IPS-20b (cell line): ENCODE measurements at regions not wholly inside any gene's neighbourhood (a gene's known extent, or its start where the extent isn't known, plus 50 kb on each side); places are given as distances from the start of the nearest gene placed in this dataset.

ENCODE experiments used
- H3K27ac ChIP-seq: one replicate; pipeline ENCODE4 v1.5.1; 2013; ENCODE audit warnings: low read length
- H3K27me3 ChIP-seq: 2 replicates; pipeline ENCODE4 v1.6.1; 2013; ENCODE audit warnings: mild to moderate bottlenecking, low read length, inconsistent platforms; ENCODE audit not compliant: insufficient read depth
- H3K36me3 ChIP-seq: 2 replicates; pipeline ENCODE4 v1.6.1; 2013; ENCODE audit warnings: low read depth, mild to moderate bottlenecking, inconsistent platforms, low read length, moderate library complexity; ENCODE audit not compliant: insufficient read depth
- H3K4me1 ChIP-seq: 2 replicates; pipeline ENCODE4 v1.6.1; 2013; ENCODE audit warnings: mild to moderate bottlenecking, control low read depth, inconsistent platforms, low read length, moderate library complexity; ENCODE audit not compliant: insufficient read depth
- H3K4me3 ChIP-seq: 2 replicates; pipeline ENCODE4 v1.5.1; 2013; ENCODE audit warnings: mild to moderate bottlenecking, low read length, inconsistent platforms
- H3K9ac ChIP-seq: 2 replicates; pipeline ENCODE4 v1.6.1; 2013; ENCODE audit warnings: low read depth, mild to moderate bottlenecking, inconsistent platforms, low read length, moderate library complexity
- H3K9me3 ChIP-seq: 2 replicates; pipeline ENCODE4 v1.6.1; 2013; ENCODE audit warnings: mild to moderate bottlenecking, low read depth, low read length, inconsistent platforms; ENCODE audit not compliant: insufficient read depth

DNA sequence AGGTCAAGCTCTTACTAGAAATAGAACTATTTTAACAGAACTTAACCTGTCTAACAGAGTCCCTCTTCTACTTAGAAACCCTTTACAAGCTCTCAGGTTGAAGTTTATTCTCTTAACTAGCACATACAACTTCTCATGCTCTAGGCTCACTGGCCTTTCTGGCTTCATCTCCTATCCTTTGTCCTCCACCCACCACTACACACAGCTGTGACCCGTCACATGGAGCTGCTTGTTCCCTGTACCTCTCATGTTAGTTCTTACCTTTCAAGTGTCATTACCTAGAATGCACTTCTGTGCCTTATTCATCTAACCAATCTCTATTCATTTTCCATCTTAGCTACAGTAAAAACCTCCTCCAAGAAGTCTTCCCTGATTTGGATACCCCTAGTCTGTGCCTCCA lies 89.4 kb upstream of the APC start:
- H3K4me3 ChIP-seq, result no peak overlapping the region
- H3K9ac ChIP-seq, result no peak overlapping the region
- no peak overlapping the region for H3K27ac ChIP-seq
- H3K4me1 ChIP-seq, result no peaks in the 10 kb centered on the region
- no peaks in the 10 kb centered on the region for H3K36me3 ChIP-seq
- no peaks in the 10 kb centered on the region for H3K27me3 ChIP-seq
- H3K9me3 ChIP-seq, result no peaks in the 10 kb centered on the region

DNA sequence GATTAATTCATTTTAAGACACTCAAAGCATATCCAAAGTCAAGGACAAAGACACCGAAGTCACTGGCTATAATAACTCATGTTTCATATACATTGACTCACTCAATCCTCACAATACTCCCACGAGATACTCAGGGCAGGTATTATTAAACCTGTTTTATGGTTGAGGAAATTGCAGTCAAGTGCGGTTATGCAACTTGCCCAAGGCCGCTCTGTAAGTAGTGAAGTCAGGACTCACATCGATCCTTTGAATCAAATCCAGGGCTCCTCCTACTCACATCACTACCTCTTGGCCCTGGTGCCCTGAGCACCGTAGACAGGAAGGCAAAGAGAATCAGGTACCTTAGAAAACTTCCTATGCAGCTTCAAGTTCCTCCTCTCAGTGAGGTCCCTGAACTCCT lies 87.8 kb upstream of the APC start:
- H3K27ac ChIP-seq, result no peak overlapping the region
- H3K9me3 ChIP-seq, result no peaks in the 10 kb centered on the region
- H3K9ac ChIP-seq, result no peak overlapping the region
- H3K27me3 ChIP-seq, result no peaks in the 10 kb centered on the region
- no peak overlapping the region for H3K4me3 ChIP-seq
- H3K4me1 ChIP-seq, result no peaks in the 10 kb centered on the region
- no peaks in the 10 kb centered on the region for H3K36me3 ChIP-seq

DNA sequence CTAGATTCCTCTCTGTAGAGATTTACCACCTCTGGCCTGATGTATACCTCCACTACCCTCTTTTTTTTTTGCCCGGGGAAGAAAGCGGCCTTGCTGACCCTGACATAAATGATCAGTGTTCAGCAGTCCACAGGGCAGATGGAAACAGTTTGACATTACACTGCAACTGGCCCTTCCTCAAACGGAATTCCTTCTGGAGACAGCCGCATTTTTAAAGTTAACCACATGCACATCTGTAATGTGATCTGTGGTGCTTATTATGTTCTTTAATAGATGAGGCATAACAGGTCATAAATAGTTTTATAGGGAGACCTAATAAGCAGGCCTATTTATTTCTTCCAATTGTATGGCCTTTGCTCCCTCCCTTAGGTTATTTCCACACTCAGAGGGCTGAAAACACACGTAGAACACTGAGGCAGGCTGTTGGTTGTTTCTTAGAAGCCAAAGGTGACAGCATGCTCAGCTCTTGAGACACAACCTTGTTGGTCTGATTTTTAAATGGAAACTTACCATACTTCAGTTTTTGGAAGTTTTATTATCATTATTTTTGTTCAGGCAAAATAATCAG lies 84.0 kb upstream of the APC start:
- H3K9me3 ChIP-seq, result no peaks in the 10 kb centered on the region
- H3K4me1 ChIP-seq, result no peaks in the 10 kb centered on the region
- H3K27me3 ChIP-seq, result no peaks in the 10 kb centered on the region
- no peak overlapping the region for H3K27ac ChIP-seq
- H3K9ac ChIP-seq, result no peak overlapping the region
- no peaks in the 10 kb centered on the region for H3K36me3 ChIP-seq
- no peak overlapping the region for H3K4me3 ChIP-seq

DNA sequence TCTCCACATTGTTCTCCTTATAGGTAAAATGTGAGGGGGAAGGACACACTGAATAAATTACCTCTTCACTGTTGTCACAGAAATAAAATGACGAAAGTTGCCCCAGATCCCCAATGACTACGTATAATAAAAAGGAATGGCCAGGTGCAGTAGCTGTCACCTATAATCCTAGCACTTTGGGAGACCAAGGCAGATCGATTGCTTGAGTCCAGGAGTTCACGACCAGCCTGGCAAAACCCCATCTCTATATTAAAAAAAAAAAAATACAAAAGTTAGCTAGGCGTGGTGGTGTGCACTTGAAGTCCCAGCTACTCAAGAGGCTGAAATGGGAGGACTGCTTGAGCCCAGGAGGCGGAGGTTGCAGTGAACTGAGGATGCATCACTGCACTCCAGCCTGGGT lies 82.2 kb upstream of the APC start:
- no peaks in the 10 kb centered on the region for H3K36me3 ChIP-seq
- H3K27ac ChIP-seq, result no peak overlapping the region
- no peaks in the 10 kb centered on the region for H3K27me3 ChIP-seq
- H3K4me3 ChIP-seq, result no peak overlapping the region
- H3K9me3 ChIP-seq, result no peaks in the 10 kb centered on the region
- H3K9ac ChIP-seq, result no peak overlapping the region
- H3K4me1 ChIP-seq, result no peaks in the 10 kb centered on the region

DNA sequence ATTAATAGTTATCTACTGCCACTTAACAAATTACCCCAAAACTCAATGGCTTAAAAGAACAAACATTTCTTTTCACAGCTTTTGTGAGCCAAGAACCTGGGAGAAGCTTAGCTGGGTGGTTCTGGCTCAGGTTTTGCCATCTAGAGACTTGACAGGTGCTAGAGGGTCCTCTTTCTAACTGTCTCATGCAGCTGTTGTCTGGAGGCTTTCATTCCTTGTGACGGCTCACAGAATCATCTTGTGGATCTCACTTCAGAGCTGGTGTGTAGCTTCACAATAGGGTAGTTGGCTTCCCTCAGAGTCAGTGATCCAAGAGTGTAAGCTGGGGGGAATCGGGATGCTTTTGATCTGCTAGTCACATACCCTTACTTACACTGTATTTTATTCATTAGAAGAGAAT lies 81.2 kb upstream of the APC start:
- no peak overlapping the region for H3K27ac ChIP-seq
- no peaks in the 10 kb centered on the region for H3K9me3 ChIP-seq
- H3K27me3 ChIP-seq, result no peaks in the 10 kb centered on the region
- H3K4me1 ChIP-seq, result no peaks in the 10 kb centered on the region
- no peaks in the 10 kb centered on the region for H3K36me3 ChIP-seq
- no peak overlapping the region for H3K9ac ChIP-seq
- H3K4me3 ChIP-seq, result no peak overlapping the region

DNA sequence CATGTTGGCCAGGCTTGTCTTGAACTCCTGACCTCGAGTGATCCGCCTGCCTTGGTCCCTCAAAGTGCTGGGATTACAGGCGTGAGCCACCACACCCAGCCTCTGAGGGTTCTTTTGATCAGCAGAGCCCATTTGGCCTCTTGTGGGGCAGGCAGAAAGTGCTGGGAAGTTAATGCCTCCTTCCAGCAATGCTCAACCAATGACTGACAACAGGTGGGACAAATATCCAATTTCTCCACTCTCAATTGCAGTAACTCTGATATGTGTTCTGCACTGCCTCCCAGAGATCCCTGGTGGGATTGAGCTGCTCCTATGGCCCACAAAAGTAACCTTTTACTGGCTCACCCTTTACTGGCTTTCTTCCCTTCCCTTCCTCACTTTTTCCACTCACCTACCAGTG lies 79.9 kb upstream of the APC start:
- H3K36me3 ChIP-seq, result no peaks in the 10 kb centered on the region
- no peak overlapping the region for H3K27ac ChIP-seq
- H3K4me3 ChIP-seq, result no peak overlapping the region
- no peaks in the 10 kb centered on the region for H3K4me1 ChIP-seq
- no peak overlapping the region for H3K9ac ChIP-seq
- no peaks in the 10 kb centered on the region for H3K27me3 ChIP-seq
- no peaks in the 10 kb centered on the region for H3K9me3 ChIP-seq

DNA sequence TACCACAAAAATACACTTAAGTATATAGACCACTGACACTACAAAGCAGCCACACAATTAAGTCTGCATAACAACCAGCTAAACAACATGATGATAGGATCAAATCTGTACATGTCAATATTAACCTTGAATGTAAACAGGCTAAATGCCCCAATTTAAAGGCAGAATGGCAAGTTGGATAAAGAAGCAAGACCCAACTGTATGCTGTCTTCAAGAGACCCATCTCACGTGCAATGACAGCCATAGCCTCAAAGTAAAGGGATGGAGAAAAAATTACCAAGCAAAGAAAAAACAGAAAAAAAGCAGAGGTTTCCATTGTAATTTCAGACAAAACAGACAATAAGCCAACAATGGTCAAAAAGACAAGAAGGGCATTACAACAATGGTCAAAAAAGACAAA lies 77.3 kb upstream of the APC start:
- no peaks in the 10 kb centered on the region for H3K27me3 ChIP-seq
- no peaks in the 10 kb centered on the region for H3K9me3 ChIP-seq
- no peaks in the 10 kb centered on the region for H3K4me1 ChIP-seq
- H3K9ac ChIP-seq, result no peak overlapping the region
- H3K36me3 ChIP-seq, result no peaks in the 10 kb centered on the region
- no peak overlapping the region for H3K27ac ChIP-seq
- H3K4me3 ChIP-seq, result no peak overlapping the region

DNA sequence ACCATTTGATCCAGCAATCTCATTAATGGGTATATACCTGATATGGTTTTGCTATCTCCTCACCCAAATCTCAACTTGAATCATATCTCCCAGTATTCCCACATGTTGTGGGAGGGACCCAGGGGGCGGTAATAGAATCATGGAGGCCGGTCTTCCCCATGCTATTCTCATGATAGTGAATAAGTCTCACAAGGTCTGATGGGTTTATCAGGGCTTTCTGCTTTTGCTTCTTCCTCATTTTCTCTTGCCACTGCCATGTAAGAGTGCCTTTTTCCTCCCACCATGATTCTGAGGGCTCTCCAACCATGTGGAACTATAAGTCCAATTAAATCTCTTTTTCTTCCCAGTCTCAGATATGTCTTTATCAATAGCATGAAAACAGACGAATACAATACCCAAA lies 74.5 kb upstream of the APC start:
- Histone ChIP-seq H3K4me3 (no peak overlapping the region), H3K9ac (no peak overlapping the region), H3K36me3 (no peaks in the 10 kb centered on the region), H3K27ac (no peak overlapping the region), H3K27me3 (no peaks in the 10 kb centered on the region), H3K4me1 (no peaks in the 10 kb centered on the region), H3K9me3 (no peaks in the 10 kb centered on the region)

DNA sequence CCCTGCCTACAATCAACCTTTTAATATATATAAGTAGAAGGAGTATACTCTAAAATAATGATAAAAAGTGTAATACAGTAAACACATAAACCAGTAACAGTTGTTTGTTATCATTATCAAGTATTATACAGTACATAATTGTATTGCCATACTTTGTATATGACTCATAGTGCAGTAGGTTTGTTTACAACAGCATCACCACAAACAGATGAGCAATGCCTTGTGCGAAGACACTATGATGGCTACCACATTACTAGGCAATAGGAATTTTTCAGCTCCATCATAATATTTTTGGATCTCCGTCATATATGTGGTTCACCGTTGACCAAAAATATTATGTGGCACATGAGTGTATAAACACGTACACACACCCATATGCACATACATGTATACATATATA lies 69.7 kb upstream of the APC start:
- Histone ChIP-seq H3K4me1 (no peaks in the 10 kb centered on the region; the same call in 1 of the 2 replicates), H3K4me3 (no peak overlapping the region), H3K27ac (no peak overlapping the region), H3K27me3 (no peaks in the 10 kb centered on the region), H3K9me3 (no peaks in the 10 kb centered on the region), H3K9ac (no peak overlapping the region), H3K36me3 (no peaks in the 10 kb centered on the region)

DNA sequence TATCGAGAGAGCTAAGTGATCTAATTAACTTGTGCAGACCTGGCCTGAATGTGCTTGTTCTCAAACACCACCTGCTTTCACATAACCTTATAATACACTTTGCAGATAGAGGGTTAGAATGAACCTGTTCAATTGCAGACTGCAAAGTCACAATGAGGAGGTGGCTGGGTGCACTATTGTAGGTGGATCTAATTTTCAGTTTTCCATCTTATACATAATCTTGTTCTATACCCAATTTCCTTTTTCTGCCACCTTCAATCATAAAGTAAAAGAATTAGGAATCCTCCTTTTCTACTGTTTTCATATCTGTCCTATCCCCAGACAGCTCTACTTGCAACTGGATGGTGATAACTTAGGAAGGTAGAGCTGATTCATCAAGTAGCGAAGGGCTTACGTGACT lies 68.8 kb upstream of the APC start:
- Histone ChIP-seq H3K36me3 (no peaks in the 10 kb centered on the region), H3K27ac (no peak overlapping the region), H3K9me3 (no peaks in the 10 kb centered on the region), H3K4me1 (no peaks in the 10 kb centered on the region; the same call in 1 of the 2 replicates), H3K27me3 (no peaks in the 10 kb centered on the region), H3K9ac (no peak overlapping the region), H3K4me3 (no peak overlapping the region)

DNA sequence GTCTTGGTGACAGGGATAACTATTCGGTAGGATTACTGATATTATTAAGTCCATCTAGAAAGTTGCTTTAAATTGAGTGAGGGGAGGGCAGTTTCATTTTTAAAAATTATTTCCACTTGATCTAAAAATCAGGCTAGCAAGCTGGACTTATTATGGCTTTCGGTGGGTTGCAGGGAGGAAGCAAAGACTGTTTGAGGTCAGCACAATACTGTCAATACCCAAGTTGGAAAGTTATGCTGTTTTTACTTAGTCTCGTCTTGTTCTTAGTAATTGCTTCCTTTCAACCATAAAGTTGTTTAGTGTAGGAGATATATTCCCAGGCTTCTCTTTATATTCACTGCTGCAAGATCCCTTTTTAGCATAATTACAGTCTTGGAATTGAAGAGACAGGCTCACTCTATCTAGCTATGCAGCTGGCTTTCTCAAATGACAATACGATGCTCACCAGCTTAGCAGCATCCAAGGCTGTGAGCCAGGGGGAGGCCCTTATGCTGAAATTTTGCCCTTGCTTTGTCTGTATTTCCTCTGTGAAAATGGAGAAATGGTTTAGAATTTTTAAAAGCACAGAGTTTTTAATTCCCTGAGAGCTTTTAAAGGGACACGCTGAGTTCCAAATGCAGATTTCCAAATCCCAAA lies 68.2 kb upstream of the APC start:
- no peaks in the 10 kb centered on the region; the same call in 1 of the 2 replicates for H3K4me1 ChIP-seq
- no peak overlapping the region for H3K27ac ChIP-seq
- no peaks in the 10 kb centered on the region for H3K9me3 ChIP-seq
- no peak overlapping the region for H3K9ac ChIP-seq
- no peaks in the 10 kb centered on the region for H3K36me3 ChIP-seq
- no peak overlapping the region for H3K4me3 ChIP-seq
- no peaks in the 10 kb centered on the region for H3K27me3 ChIP-seq

DNA sequence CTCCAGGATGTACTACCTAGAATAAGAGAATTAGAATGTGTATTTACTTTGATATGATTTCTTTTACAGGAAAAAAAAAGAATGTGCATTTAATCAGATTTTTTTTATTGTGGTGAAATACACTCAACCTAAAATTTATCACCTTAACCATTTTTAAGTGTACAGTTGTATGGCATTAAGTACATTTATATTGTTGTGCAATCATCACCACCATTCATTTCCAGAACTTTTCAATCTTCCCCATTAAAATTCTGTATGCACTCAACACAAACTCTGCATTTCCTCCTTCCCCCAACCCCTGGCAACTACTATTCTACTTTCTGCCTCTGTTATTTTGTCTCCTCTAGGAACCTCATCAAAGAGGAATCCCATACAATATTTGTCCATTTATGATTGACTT lies 66.0 kb upstream of the APC start:
- no peak overlapping the region for H3K9ac ChIP-seq
- no peaks in the 10 kb centered on the region for H3K9me3 ChIP-seq
- no peaks in the 10 kb centered on the region for H3K27me3 ChIP-seq
- H3K4me3 ChIP-seq, result no peak overlapping the region
- no peaks in the 10 kb centered on the region; the same call in 1 of the 2 replicates for H3K4me1 ChIP-seq
- H3K36me3 ChIP-seq, result no peaks in the 10 kb centered on the region
- H3K27ac ChIP-seq, result no peak overlapping the region
